ENCODE measurements at regions not wholly inside any gene's neighbourhood (a gene's known extent, or its start where the extent isn't known, plus 50 kb on each side); places are given as distances from the start of the nearest gene placed in this dataset.

DNA sequence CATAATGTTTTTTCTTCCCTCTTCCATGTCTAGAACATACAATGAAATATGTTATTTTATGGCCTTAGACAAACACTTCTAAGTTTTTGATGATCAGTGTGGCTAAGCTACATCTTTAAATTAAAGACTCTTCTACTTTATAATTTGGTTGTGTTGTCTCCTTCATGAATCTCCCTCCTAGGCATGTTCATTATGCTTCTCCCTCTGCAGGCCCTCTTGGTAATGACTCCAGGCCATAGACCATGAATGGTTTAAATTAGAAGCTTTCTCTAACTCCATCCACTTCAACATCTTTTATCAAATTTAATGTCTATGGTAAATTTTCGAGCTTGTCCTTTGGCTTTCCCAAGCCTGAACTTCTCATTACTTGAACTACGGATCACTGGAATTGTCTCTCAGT is 342.7 kb upstream of the ADAMTS16 start:
- Mint-ChIP-seq H3K4me1 (no peaks in the 10 kb centered on the region), H3K9me3 (peaks cover 3 to 40% (median 5%) of the 10 kb centered on the region in 5 donors), H3K36me3 (no peaks in the 10 kb centered on the region), H3K27me3 (no peaks in the 10 kb centered on the region), H3K4me3 (no peak overlapping the region), H3K27ac (no peak overlapping the region)
- Histone ChIP-seq H3K4me1 (ENCODE audit: insufficient read depth, low read length) (no peaks in the 10 kb centered on the region), H3K27ac (ENCODE audit: low read depth, low read length) (no peak overlapping the region), H3K4me3 (ENCODE audit: low read length) (no peak overlapping the region), H3K9me3 (ENCODE audit: low read length) (no peaks in the 10 kb centered on the region), H3K27me3 (ENCODE audit: insufficient read depth, low read length, poor library complexity, severe bottlenecking) (no peaks in the 10 kb centered on the region), H3K36me3 (ENCODE audit: insufficient read depth, low read length) (no peaks in the 10 kb centered on the region)
- CTCF ChIA-PET = no interaction called here
- no peak for DNase-seq
- POLR2A ChIA-PET = no interaction called here

DNA sequence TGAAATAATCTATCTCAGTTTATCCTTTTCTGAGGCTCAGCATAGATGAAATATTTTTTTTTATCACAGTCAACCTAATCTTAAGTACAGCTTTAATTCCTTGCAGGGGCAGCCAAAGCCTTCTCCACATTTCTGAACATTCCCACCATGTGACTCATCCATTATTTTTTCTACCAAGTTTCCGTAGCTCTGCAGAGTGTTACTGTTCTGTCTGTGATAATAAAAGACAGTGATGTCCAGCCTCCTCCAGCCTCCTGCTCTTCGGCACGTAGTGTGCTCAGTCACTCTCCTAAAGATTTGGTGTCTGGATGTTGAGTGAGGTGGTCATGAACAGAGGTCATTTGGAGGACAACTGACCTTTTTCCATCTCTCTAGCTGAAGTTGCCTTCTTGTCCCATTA is 338.1 kb upstream of the ADAMTS16 start:
- H3K36me3 ChIP-seq (ENCODE audit: insufficient read depth, low read length) = no peaks in the 10 kb centered on the region
- H3K9me3 ChIP-seq (ENCODE audit: low read length) = no peaks in the 10 kb centered on the region
- Mint-ChIP-seq H3K9me3 (peaks cover 4 to 45% (median 14%) of the 10 kb centered on the region in 5 donors), H3K36me3 (no peaks in the 10 kb centered on the region), H3K4me1 (no peaks in the 10 kb centered on the region), H3K4me3 (no peak overlapping the region), H3K27ac (no peak overlapping the region), H3K27me3 (no peaks in the 10 kb centered on the region)
- H3K27ac ChIP-seq (ENCODE audit: low read depth, low read length) = no peak overlapping the region
- ChIA-PET CTCF (no interaction called here), POLR2A (no interaction called here)
- H3K4me3 ChIP-seq (ENCODE audit: low read length) = no peak overlapping the region
- no peak for DNase-seq
- H3K27me3 ChIP-seq (ENCODE audit: insufficient read depth, low read length, poor library complexity, severe bottlenecking) = no peaks in the 10 kb centered on the region
- H3K4me1 ChIP-seq (ENCODE audit: insufficient read depth, low read length) = no peaks in the 10 kb centered on the region

DNA sequence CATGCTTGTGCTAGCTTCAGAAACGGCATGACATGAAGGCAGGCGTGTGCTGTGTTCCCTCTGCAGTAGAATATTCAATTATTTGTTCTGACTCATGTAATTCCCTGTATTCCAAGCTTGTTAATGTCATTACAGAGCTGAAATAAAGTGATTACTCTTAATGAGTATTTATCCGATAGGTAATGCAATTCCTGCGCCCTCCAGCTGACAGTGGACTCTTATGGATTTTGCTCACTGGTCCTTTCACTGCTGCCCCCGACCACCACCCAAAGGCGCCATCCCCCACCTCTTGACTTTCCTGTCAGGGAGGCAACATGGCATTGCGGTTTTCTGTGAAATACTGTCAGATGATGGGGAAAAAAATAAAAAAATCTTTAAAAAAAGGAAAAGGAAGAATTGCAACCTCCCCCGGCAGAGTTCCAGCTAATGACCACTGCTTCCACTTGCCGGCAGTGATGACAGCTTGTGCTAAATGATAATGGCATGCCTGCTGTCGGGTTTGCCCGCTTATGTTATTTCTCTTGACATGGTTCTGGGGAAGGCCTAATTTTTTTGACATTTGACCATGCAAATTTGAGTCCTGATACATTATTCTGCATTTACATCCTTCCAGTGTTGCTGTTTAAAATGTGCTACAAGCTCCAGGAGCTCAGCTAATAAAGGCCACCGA is 335.3 kb upstream of the ADAMTS16 start:
- no peaks in the 10 kb centered on the region for H3K27me3 Mint-ChIP-seq
- H3K4me3 ChIP-seq (ENCODE audit: low read length) = no peak overlapping the region
- H3K27ac Mint-ChIP-seq = no peak overlapping the region
- no peak overlapping the region for H3K27ac ChIP-seq (ENCODE audit: low read depth, low read length)
- no peak overlapping the region for H3K4me3 Mint-ChIP-seq
- H3K4me1 ChIP-seq (ENCODE audit: insufficient read depth, low read length) = no peaks in the 10 kb centered on the region
- no peak for DNase-seq
- H3K36me3 ChIP-seq (ENCODE audit: insufficient read depth, low read length) = no peaks in the 10 kb centered on the region
- ChIA-PET CTCF (no interaction called here), POLR2A (no interaction called here)
- H3K9me3 Mint-ChIP-seq = peaks cover 3 to 28% (median 16%) of the 10 kb centered on the region in 5 donors
- H3K9me3 ChIP-seq (ENCODE audit: low read length) = no peaks in the 10 kb centered on the region
- H3K4me1 Mint-ChIP-seq = no peaks in the 10 kb centered on the region
- no peaks in the 10 kb centered on the region for H3K36me3 Mint-ChIP-seq
- H3K27me3 ChIP-seq (ENCODE audit: insufficient read depth, low read length, poor library complexity, severe bottlenecking) = no peaks in the 10 kb centered on the region

DNA sequence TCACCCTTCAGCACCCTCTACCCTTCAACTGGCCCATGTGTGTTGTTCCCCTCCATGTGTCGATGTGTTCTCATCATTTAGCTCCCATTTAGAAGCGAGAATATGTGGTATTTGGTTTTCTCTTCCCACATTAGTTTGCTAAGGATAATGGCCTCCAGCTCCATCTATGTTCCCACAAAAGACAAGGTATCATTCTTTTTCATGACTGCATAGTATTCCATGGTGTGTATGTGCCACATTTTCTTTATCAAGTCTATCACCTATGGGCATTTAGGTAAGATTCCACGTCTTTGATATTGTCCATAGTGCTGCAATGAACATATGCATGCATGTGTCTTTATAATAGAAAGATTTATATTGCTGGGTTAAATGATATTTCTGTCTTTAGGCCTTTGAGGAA is 325.1 kb upstream of the ADAMTS16 start:
- H3K27ac ChIP-seq (ENCODE audit: low read depth, low read length) = no peak overlapping the region
- Mint-ChIP-seq H3K27ac (no peak overlapping the region), H3K4me3 (no peak overlapping the region), H3K36me3 (no peaks in the 10 kb centered on the region), H3K27me3 (no peaks in the 10 kb centered on the region), H3K4me1 (no peaks in the 10 kb centered on the region), H3K9me3 (peaks cover 9 to 26% (median 19%) of the 10 kb centered on the region in 5 donors)
- no peak for DNase-seq
- H3K4me3 ChIP-seq (ENCODE audit: low read length) = no peak overlapping the region
- no peaks in the 10 kb centered on the region for H3K9me3 ChIP-seq (ENCODE audit: low read length)
- POLR2A ChIA-PET = no interaction called here
- H3K36me3 ChIP-seq (ENCODE audit: insufficient read depth, low read length) = no peaks in the 10 kb centered on the region
- H3K27me3 ChIP-seq (ENCODE audit: insufficient read depth, low read length, poor library complexity, severe bottlenecking) = no peaks in the 10 kb centered on the region
- H3K4me1 ChIP-seq (ENCODE audit: insufficient read depth, low read length) = no peaks in the 10 kb centered on the region
- CTCF ChIA-PET = no interaction called here

DNA sequence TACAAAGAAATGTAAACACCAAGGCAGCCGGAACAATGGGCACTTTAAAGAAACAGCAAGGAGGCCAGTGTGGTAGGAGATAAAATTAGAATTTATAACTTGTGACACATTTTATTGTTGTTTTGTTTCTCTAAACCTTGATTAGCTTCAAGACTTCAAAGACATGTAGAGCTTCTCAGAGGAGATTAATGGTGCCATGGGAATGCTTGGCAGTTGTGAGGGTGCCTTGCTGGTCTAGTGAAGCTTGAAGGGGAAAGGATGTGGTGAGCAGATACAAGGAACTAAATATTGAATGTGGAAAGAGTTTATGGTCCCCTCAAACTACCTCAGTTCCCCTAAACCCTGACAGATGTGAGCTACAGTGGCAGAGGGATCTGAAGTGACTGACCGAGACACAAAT is 322.4 kb upstream of the ADAMTS16 start:
- peaks cover 5 to 26% (median 15%) of the 10 kb centered on the region in 5 donors for H3K9me3 Mint-ChIP-seq
- no peak overlapping the region for H3K27ac ChIP-seq (ENCODE audit: low read depth, low read length)
- H3K36me3 Mint-ChIP-seq = no peaks in the 10 kb centered on the region
- ChIA-PET CTCF (no interaction called here), POLR2A (no interaction called here)
- H3K27me3 Mint-ChIP-seq = no peaks in the 10 kb centered on the region
- no peaks in the 10 kb centered on the region for H3K4me1 Mint-ChIP-seq
- H3K4me3 Mint-ChIP-seq = no peak overlapping the region
- no peaks in the 10 kb centered on the region for H3K4me1 ChIP-seq (ENCODE audit: insufficient read depth, low read length)
- no peak overlapping the region for H3K4me3 ChIP-seq (ENCODE audit: low read length)
- no peaks in the 10 kb centered on the region for H3K9me3 ChIP-seq (ENCODE audit: low read length)
- no peak overlapping the region for H3K27ac Mint-ChIP-seq
- no peaks in the 10 kb centered on the region for H3K36me3 ChIP-seq (ENCODE audit: insufficient read depth, low read length)
- H3K27me3 ChIP-seq (ENCODE audit: insufficient read depth, low read length, poor library complexity, severe bottlenecking) = no peaks in the 10 kb centered on the region
- DNase-seq = no peak

DNA sequence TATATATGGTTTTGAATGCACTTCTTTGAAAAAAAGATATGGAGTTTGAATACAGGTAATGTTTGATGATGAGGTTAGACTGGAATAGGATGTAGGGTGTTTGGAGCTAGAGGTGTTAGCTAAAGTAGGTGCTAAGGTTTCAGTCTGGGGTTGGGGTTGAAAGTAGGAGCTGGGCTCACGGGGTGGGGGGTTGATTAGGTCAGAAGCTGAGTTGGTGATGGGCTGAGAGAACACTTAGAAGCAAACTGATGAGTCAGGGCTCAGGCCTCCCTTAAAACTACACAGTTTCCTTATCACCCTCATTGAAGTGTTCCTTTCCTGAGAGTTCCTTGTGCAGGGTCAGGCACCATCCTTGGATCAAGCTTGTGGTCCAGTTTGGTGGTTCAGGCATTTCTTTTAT is 308.8 kb upstream of the ADAMTS16 start:
- H3K36me3 Mint-ChIP-seq = no peaks in the 10 kb centered on the region
- CTCF ChIA-PET = no interaction called here
- no peaks in the 10 kb centered on the region for H3K27me3 Mint-ChIP-seq

DNA sequence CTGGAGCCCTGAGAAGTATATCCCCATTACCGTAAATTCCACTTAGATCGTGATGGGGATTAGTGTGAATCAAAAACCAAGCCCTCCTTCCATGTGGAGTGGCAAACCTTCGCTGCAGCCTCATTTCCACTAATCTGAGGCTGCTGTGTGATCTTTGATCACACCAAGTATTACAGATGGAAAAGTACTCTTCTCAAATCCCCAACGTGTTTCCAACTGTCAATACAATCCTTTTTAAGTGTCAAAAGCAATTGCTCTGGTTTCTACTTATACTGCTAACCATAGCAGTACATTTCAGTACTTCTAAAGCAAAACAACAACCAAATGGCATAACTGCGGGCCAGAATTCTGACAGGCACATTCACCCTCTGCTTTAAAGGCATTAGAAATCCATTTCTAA is 307.7 kb upstream of the ADAMTS16 start:
- Histone ChIP-seq H3K27ac (ENCODE audit: low read depth, low read length) (no peak overlapping the region), H3K9me3 (ENCODE audit: low read length) (no peaks in the 10 kb centered on the region), H3K27me3 (ENCODE audit: insufficient read depth, low read length, poor library complexity, severe bottlenecking) (no peaks in the 10 kb centered on the region), H3K4me1 (ENCODE audit: insufficient read depth, low read length) (no peaks in the 10 kb centered on the region), H3K36me3 (ENCODE audit: insufficient read depth, low read length) (no peaks in the 10 kb centered on the region), H3K4me3 (ENCODE audit: low read length) (no peak overlapping the region)
- no peaks in the 10 kb centered on the region for H3K4me1 Mint-ChIP-seq
- CTCF ChIA-PET = no interaction called here
- POLR2A ChIA-PET = no interaction called here
- H3K27ac Mint-ChIP-seq = no peak overlapping the region
- DNase-seq = no peak
- no peak overlapping the region for H3K4me3 Mint-ChIP-seq
- H3K36me3 Mint-ChIP-seq = no peaks in the 10 kb centered on the region
- no peaks in the 10 kb centered on the region for H3K27me3 Mint-ChIP-seq
- H3K9me3 Mint-ChIP-seq = peaks cover 0 to 10% (median 2%) of the 10 kb centered on the region in 5 donors

More for the DNA sequence above, 308.8 kb upstream of the ADAMTS16 start:
- H3K4me1 Mint-ChIP-seq = no peaks in the 10 kb centered on the region
- no peak overlapping the region for H3K4me3 Mint-ChIP-seq
- Histone ChIP-seq H3K4me3 (ENCODE audit: low read length) (no peak overlapping the region), H3K27ac (ENCODE audit: low read depth, low read length) (no peak overlapping the region), H3K36me3 (ENCODE audit: insufficient read depth, low read length) (no peaks in the 10 kb centered on the region), H3K27me3 (ENCODE audit: insufficient read depth, low read length, poor library complexity, severe bottlenecking) (no peaks in the 10 kb centered on the region), H3K4me1 (ENCODE audit: insufficient read depth, low read length) (no peaks in the 10 kb centered on the region), H3K9me3 (ENCODE audit: low read length) (no peaks in the 10 kb centered on the region)
- H3K27ac Mint-ChIP-seq = no peak overlapping the region
- H3K9me3 Mint-ChIP-seq = peaks cover 0 to 10% (median 4%) of the 10 kb centered on the region in 5 donors
- POLR2A ChIA-PET = no interaction called here
- no peak for DNase-seq

DNA sequence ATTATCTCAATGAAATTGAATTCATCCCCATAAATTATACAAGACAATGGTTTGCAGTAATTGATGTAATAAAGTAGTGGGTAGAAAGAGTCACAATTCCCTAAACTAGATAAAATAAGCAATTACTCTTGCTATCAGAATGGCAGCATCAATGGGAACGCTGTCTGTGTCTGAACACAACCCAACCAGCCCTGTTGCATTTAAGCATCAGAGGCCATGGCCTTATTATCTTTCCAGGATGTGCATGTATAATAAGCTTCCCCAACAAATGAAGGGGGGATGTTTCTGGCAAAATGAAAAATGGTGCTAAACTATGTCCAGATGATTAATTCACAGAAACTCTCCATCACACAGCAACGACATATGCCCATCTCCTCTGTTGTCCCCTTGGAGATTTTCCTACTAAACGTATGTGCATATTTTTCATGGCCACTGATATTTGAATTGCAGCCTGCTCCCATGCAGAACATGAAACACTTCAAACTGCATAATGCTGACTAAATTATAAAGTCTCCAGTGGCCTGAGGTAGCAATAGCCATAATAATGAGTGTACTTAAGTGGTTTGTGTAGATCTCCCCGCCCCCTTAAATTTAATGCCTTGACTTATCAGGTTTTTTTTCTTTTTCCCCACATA is 306.9 kb upstream of the ADAMTS16 start:
- H3K4me1 ChIP-seq (ENCODE audit: insufficient read depth, low read length) = no peaks in the 10 kb centered on the region

More for the DNA sequence above, 306.9 kb upstream of the ADAMTS16 start:
- Mint-ChIP-seq H3K4me1 (no peaks in the 10 kb centered on the region), H3K36me3 (no peaks in the 10 kb centered on the region), H3K9me3 (peaks cover 0 to 10% (median 2%) of the 10 kb centered on the region in 5 donors), H3K27ac (no peak overlapping the region), H3K4me3 (no peak overlapping the region), H3K27me3 (no peaks in the 10 kb centered on the region)
- Histone ChIP-seq H3K4me3 (ENCODE audit: low read length) (no peak overlapping the region), H3K27me3 (ENCODE audit: insufficient read depth, low read length, poor library complexity, severe bottlenecking) (no peaks in the 10 kb centered on the region), H3K36me3 (ENCODE audit: insufficient read depth, low read length) (no peaks in the 10 kb centered on the region), H3K27ac (ENCODE audit: low read depth, low read length) (no peak overlapping the region), H3K9me3 (ENCODE audit: low read length) (no peaks in the 10 kb centered on the region)
- ChIA-PET CTCF (no interaction called here), POLR2A (no interaction called here)
- DNase-seq = no peak

Data from CD8-positive, alpha-beta memory T cell (primary cell).